ENCODE measurements at regions not wholly inside any gene's neighbourhood (a gene's known extent, or its start where the extent isn't known, plus 50 kb on each side); places are given as distances from the start of the nearest gene placed in this dataset.

GRCh38 chr1:5647234-5647633 is 345.0 kb downstream of the NPHP4 start:
- Histone ChIP-seq H3K4me3 (replicated peaks in 1 of 4; ENCODE audit: control extremely low read depth in 1 of 4, insufficient read depth in 1 of 4, low read depth in 3 of 4, low read length in 4 of 4) (no peak overlapping the region), H3K4me2 (ENCODE audit: extremely low read depth, insufficient read depth, low read length) (no peak overlapping the region), H3K27me3 (ENCODE audit: control insufficient read depth, insufficient read depth, low read length) (no peaks in the 10 kb centered on the region), H4K20me1 (ENCODE audit: control insufficient read depth, extremely low read depth, insufficient read depth, low read length) (no peaks in the 10 kb centered on the region), H3K9me3 (ENCODE audit: control insufficient read depth, insufficient read depth, low read depth, low read length) (no peaks in the 10 kb centered on the region), H3K9ac (ENCODE audit: insufficient read depth, low read length) (no peak overlapping the region), H3K79me2 (ENCODE audit: control insufficient read depth, insufficient read depth, low read length) (no peaks in the 10 kb centered on the region), H3K4me1 (ENCODE audit: control insufficient read depth, extremely low read depth, insufficient read depth, low read length) (no peaks in the 10 kb centered on the region), H3K27ac (ENCODE audit: insufficient read depth, low read length) (no peak overlapping the region), H3K36me3 (ENCODE audit: control insufficient read depth, insufficient read depth, low read length) (no peaks in the 10 kb centered on the region), H2AFZ (ENCODE audit: low read length) (no peak overlapping the region)
- no peak for DNase-seq (ENCODE audit: low read depth in 2 of 2)
- TF ChIP-seq CTCF (conservative IDR thresholded peaks at IDR 0.05 in 1 of 2, IDR thresholded peaks at IDR 0.05 in 1 of 2; ENCODE audit: low read depth in 1 of 2, low read length in 2 of 2) (no peak), EZH2 (IDR thresholded peaks at IDR 0.05; ENCODE audit: low read length, missing control alignments) (no peak)

- Histone ChIP-seq H3K9ac (ENCODE audit: insufficient read depth, low read length) (no peak overlapping the region), H3K27me3 (ENCODE audit: control insufficient read depth, insufficient read depth, low read length) (no peaks in the 10 kb centered on the region), H3K4me1 (ENCODE audit: control insufficient read depth, extremely low read depth, insufficient read depth, low read length) (no peaks in the 10 kb centered on the region), H2AFZ (ENCODE audit: low read length) (no peak overlapping the region), H3K79me2 (ENCODE audit: control insufficient read depth, insufficient read depth, low read length) (no peaks in the 10 kb centered on the region), H3K36me3 (ENCODE audit: control insufficient read depth, insufficient read depth, low read length) (no peaks in the 10 kb centered on the region), H4K20me1 (ENCODE audit: control insufficient read depth, extremely low read depth, insufficient read depth, low read length) (no peaks in the 10 kb centered on the region), H3K27ac (ENCODE audit: insufficient read depth, low read length) (no peak overlapping the region), H3K4me3 (replicated peaks in 1 of 4; ENCODE audit: control extremely low read depth in 1 of 4, insufficient read depth in 1 of 4, low read depth in 3 of 4, low read length in 4 of 4) (no peak overlapping the region), H3K4me2 (ENCODE audit: extremely low read depth, insufficient read depth, low read length) (no peak overlapping the region), H3K9me3 (ENCODE audit: control insufficient read depth, insufficient read depth, low read depth, low read length) (no peaks in the 10 kb centered on the region)
- no peak for DNase-seq (ENCODE audit: low read depth in 2 of 2)
- no peak for TF ChIP-seq CTCF (conservative IDR thresholded peaks at IDR 0.05 in 1 of 2, IDR thresholded peaks at IDR 0.05 in 1 of 2; ENCODE audit: low read depth in 1 of 2, low read length in 2 of 2)
- no peak for TF ChIP-seq EZH2 (IDR thresholded peaks at IDR 0.05; ENCODE audit: low read length, missing control alignments)
These were observed 345.6 kb downstream of the NPHP4 start for GRCh38 chr1:5646486-5647149.

GRCh38 chr1:5645929-5646328 is 346.3 kb downstream of the NPHP4 start:
- Histone ChIP-seq H3K9me3 (ENCODE audit: control insufficient read depth, insufficient read depth, low read depth, low read length) (no peaks in the 10 kb centered on the region), H3K4me3 (replicated peaks in 1 of 4; ENCODE audit: control extremely low read depth in 1 of 4, insufficient read depth in 1 of 4, low read depth in 3 of 4, low read length in 4 of 4) (no peak overlapping the region), H3K27me3 (ENCODE audit: control insufficient read depth, insufficient read depth, low read length) (no peaks in the 10 kb centered on the region), H3K9ac (ENCODE audit: insufficient read depth, low read length) (no peak overlapping the region), H3K4me2 (ENCODE audit: extremely low read depth, insufficient read depth, low read length) (no peak overlapping the region), H3K27ac (ENCODE audit: insufficient read depth, low read length) (no peak overlapping the region), H4K20me1 (ENCODE audit: control insufficient read depth, extremely low read depth, insufficient read depth, low read length) (no peaks in the 10 kb centered on the region), H2AFZ (ENCODE audit: low read length) (no peak overlapping the region), H3K36me3 (ENCODE audit: control insufficient read depth, insufficient read depth, low read length) (no peaks in the 10 kb centered on the region), H3K4me1 (ENCODE audit: control insufficient read depth, extremely low read depth, insufficient read depth, low read length) (no peaks in the 10 kb centered on the region), H3K79me2 (ENCODE audit: control insufficient read depth, insufficient read depth, low read length) (no peaks in the 10 kb centered on the region)
- no peak for DNase-seq (ENCODE audit: low read depth in 2 of 2)
- TF ChIP-seq EZH2 (IDR thresholded peaks at IDR 0.05; ENCODE audit: low read length, missing control alignments) (no peak), CTCF (conservative IDR thresholded peaks at IDR 0.05 in 1 of 2, IDR thresholded peaks at IDR 0.05 in 1 of 2; ENCODE audit: low read depth in 1 of 2, low read length in 2 of 2) (no peak)

Data from fibroblast of lung (primary cell).